Left lung (tissue), 4 donors: ENCODE measurements at regions not wholly inside any gene's neighbourhood (a gene's known extent, or its start where the extent isn't known, plus 50 kb on each side); places are given as distances from the start of the nearest gene placed in this dataset.

Experiments
- ATAC-seq: fragments of 200-7000 bp; cut with Tn5 transposase; one replicate; pipeline ENCODE4 v1.9.1; 2020; ENCODE audit warnings: moderate library complexity
- DNase-seq, 4 donors: peaks; one replicate each; pipeline ENCODE4 v3.0.0-alpha.2; 2013 to 2020
- H3K27ac ChIP-seq, 2 donors: fragments of 200-600 bp; sonication (generic) in 1 of 2; one replicate each; pipeline versions ENCODE4 v1.5.0 to v1.8.0; 2020 to 2021
- H3K27me3 ChIP-seq, 2 donors: fragments of 200-600 bp; sonication (generic) in 1 of 2; one replicate each; pipeline versions ENCODE4 v1.5.0 to v1.8.0; 2020 to 2021
- H3K36me3 ChIP-seq, 2 donors: fragments of 200-600 bp; sonication (generic) in 1 of 2; one replicate each; pipeline versions ENCODE4 v1.5.0 to v1.8.0; 2020 to 2021
- H3K4me1 ChIP-seq, 2 donors: fragments of 200-600 bp; one replicate each; pipeline ENCODE4 v1.8.0; 2021
- H3K4me3 ChIP-seq, 2 donors: fragments of 200-600 bp; sonication (generic) in 1 of 2; one replicate each; pipeline versions ENCODE4 v1.5.0 to v1.8.0; 2020 to 2021; ENCODE audit warnings: mild to moderate bottlenecking in 1 of 2
- H3K9me3 ChIP-seq, 2 donors: fragments of 200-600 bp; sonication (generic) in 1 of 2; one replicate each; pipeline versions ENCODE4 v1.5.0 to v1.8.0; 2020 to 2021
- CTCF ChIP-seq, 2 donors: fragments of 200-600 bp; sonication (generic) in 1 of 2; IDR thresholded peaks; one replicate each; pipeline versions ENCODE4 v1.5.0 to v1.8.0; 2021; ENCODE audit warnings: antibody characterized with exemption in 2 of 2
- intact Hi-C, 2 donors: fragments of 100-400 bp; cut with DNase I; formaldehyde crosslinking; loops; one replicate each; pipeline versions ENCODE4 v1.11.2 to v1.14.2; 2022
- donor health status: DM: no; HTN: yes; CAD: no.
- donor health status: DM: no; HTN: no; CAD: no.

GRCh38 chr5:7074176-7074575 is 321.8 kb upstream of the ADCY2 start:
- no peaks in the 10 kb centered on the region for H3K9me3 ChIP-seq
- no peak overlapping the region for H3K4me3 ChIP-seq
- H3K27me3 ChIP-seq: no peaks in the 10 kb centered on the region
- H3K36me3 ChIP-seq: no peaks in the 10 kb centered on the region
- no peak for ATAC-seq
- H3K27ac ChIP-seq: no peak overlapping the region
- no peak for DNase-seq
- intact Hi-C loops: no loop called here
- no peaks in the 10 kb centered on the region for H3K4me1 ChIP-seq
- TF ChIP-seq CTCF (IDR thresholded peaks at IDR 0.05): no peak

GRCh38 chr5:7075470-7075869 is 320.5 kb upstream of the ADCY2 start:
- intact Hi-C loops: no loop called here

GRCh38 chr5:7078101-7078500 is 317.8 kb upstream of the ADCY2 start:
- no peak for ATAC-seq
- Histone ChIP-seq H3K9me3 (no peaks in the 10 kb centered on the region), H3K27me3 (no peaks in the 10 kb centered on the region), H3K27ac (no peak overlapping the region), H3K36me3 (no peaks in the 10 kb centered on the region), H3K4me1 (no peaks in the 10 kb centered on the region), H3K4me3 (no peak overlapping the region)
- TF ChIP-seq CTCF (IDR thresholded peaks at IDR 0.05): no peak
- no peak for DNase-seq
- intact Hi-C loops: no loop called here

More at GRCh38 chr5:7075470-7075869, 320.5 kb upstream of the ADCY2 start:
- Histone ChIP-seq H3K27me3 (no peaks in the 10 kb centered on the region), H3K9me3 (no peaks in the 10 kb centered on the region), H3K27ac (no peak overlapping the region), H3K4me1 (no peaks in the 10 kb centered on the region), H3K4me3 (no peak overlapping the region), H3K36me3 (no peaks in the 10 kb centered on the region)
- no peak for TF ChIP-seq CTCF (IDR thresholded peaks at IDR 0.05)
- no peak for ATAC-seq
- DNase-seq: no peak

- no peak for ATAC-seq
- no peaks in the 10 kb centered on the region for H3K9me3 ChIP-seq
- H3K4me3 ChIP-seq: no peak overlapping the region
- no peaks in the 10 kb centered on the region for H3K4me1 ChIP-seq
- no peaks in the 10 kb centered on the region for H3K36me3 ChIP-seq
- no peaks in the 10 kb centered on the region for H3K27me3 ChIP-seq
- H3K27ac ChIP-seq: no peak overlapping the region
- no peak for TF ChIP-seq CTCF (IDR thresholded peaks at IDR 0.05)
- DNase-seq: peak in 1 of 4 donors; percentile 21
- intact Hi-C loops: no loop called here
Observed at GRCh38 chr5:7078901-7079300, 317.0 kb upstream of the ADCY2 start.

GRCh38 chr5:7080501-7080900 is 315.4 kb upstream of the ADCY2 start:
- Histone ChIP-seq H3K27me3 (no peaks in the 10 kb centered on the region), H3K9me3 (peaks cover 0 to 4% of the 10 kb centered on the region in 2 donors), H3K4me3 (no peak overlapping the region), H3K36me3 (no peaks in the 10 kb centered on the region), H3K4me1 (no peaks in the 10 kb centered on the region), H3K27ac (no peak overlapping the region)
- DNase-seq (no peak), ATAC-seq (no peak)
- TF ChIP-seq CTCF (IDR thresholded peaks at IDR 0.05): no peak
- intact Hi-C loops: no loop called here
